Caki2 (cell line): ENCODE measurements at regions not wholly inside any gene's neighbourhood (a gene's known extent, or its start where the extent isn't known, plus 50 kb on each side); places are given as distances from the start of the nearest gene placed in this dataset.
"Not testable (repeated sequence)": the region's sequence is repeated elsewhere in the genome, so short reads cannot be mapped to it uniquely, and the experiment has no call there.

Experiments used
- DNase-seq: peaks from one replicate; pipeline ENCODE4 v3.0.0-alpha.2; 2015; ENCODE audit warnings: low read depth
- in situ Hi-C: cut with HindIII; loops from 2 replicates; pipeline ENCODE4 v1.10.0; 2016; ENCODE audit warnings: low sequenced_read_pairs, low pct_unique_long_range_greater_than_20kb, mixed read lengths

DNA sequence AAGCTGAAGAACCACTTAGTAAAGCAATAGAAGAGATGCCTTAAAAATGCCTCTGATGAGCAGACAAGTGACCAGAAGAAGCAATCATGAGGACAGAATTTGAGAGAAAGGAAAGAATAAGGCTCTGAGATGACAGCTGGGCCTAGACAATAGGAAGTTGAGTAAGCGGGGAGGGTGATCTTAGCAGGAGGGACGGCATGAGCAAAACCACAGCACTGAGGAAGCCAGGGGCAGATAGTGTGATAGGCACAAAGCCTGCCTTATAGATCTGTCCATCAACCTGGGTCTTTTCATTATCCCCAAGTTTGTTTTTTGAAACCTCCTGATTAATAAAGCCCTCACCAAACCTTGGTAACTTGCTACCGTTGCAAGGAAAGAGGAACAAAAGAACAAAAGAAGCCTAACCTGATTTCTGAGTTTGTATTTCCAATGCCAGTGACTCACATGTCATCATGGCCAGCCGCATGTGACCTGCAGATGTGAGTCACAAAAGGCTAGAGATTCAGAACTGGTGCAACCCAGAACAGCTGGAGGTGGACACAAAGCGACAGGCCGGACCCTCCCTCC is 55.7 kb upstream of the PPARGC1A start:
- in situ Hi-C loops: no loop called here
- peak; percentile 69 for DNase-seq

DNA sequence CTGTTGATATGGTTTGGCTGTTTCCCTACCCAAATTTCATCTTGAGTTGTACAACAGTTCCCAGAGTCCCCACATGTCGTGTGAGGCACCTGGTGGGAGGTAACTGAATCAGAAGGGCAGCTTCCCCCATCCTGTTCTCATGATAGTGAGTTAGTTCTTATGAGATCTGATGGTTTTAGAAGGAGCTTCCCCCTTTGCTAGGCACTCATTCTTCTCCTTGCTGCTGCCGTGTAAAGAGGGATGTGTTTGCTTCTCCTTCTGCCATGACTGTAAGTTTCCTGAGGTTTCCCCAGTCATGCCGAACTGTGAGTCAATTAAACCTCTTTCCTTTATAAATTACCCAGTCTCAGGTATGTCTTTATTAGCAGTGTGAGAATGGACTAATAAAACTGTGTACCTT is 54.7 kb upstream of the PPARGC1A start:
- DNase-seq, in situ Hi-C loops: not testable (repeated sequence)

DNA sequence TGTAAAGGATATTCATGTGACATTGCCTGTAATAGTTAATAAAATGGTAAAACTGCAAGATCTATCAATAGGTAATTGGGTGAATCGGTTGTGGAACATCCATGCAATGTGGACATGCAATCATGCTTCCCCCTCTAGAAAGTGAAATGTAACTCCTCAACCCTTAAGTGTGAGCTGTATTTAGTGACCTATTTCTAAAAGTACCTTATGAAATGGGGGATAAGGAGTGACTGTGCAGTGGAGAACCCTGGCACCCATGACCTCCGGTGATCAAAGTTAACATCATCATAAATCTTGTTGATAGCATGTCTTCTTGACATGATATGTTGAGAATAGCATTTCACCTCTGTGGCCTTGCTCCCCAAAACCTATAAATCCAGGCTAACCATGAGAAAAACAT is 53.6 kb upstream of the PPARGC1A start:
- no peak for DNase-seq
- in situ Hi-C loops: no loop called here

DNA sequence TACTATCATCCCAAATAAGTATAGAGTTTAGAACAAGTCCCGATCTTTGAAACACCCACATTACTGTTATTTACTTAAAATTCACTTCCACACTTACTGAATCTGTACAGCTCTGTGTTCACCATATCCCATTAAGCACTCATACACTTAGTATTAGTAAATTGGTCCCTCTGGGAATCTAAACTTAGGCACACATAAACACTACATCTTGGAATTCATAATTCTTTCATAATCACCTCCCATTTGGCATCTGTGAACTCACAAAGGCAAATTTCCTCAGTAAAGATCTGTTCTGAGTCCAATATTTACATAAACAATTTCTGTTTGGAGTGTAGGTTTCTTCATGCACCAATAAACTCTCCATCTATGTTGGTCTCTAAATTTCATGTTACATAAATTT is 52.6 kb upstream of the PPARGC1A start:
- DNase-seq: no peak
- in situ Hi-C loops: no loop called here
